GM12872 (cell line): ENCODE measurements at regions not wholly inside any gene's neighbourhood (a gene's known extent, or its start where the extent isn't known, plus 50 kb on each side); places are given as distances from the start of the nearest gene placed in this dataset.

Source experiments
- TF ChIP-seq, protein P1 (sequence below): IDR thresholded peaks from 3 replicates; pipeline ENCODE4 v1.5.1; 2011; ENCODE audit warnings: low read depth, mild to moderate bottlenecking, low read length, moderate library complexity; ENCODE audit not compliant: insufficient read depth

DNA sequence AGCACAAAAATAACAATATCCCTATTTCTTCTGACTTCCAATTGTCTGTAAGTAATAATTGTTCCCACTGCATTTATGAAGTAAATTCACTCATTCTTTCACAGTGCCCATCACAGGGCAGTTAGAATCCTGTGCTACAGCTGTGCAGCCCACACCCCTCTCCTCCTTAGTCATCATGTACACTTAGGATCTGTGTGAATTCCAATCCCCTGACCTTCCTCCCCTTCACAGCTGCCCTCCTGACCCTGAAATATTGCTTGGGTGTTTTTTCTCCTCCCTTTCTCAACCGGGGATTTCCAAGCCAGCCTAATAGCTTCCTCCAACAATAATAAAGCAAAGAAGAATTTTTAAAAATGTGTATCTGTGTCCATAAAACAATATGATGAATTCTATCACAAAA is 91.5 kb upstream of the BEND6 start:
- TF ChIP-seq, protein P1, sequence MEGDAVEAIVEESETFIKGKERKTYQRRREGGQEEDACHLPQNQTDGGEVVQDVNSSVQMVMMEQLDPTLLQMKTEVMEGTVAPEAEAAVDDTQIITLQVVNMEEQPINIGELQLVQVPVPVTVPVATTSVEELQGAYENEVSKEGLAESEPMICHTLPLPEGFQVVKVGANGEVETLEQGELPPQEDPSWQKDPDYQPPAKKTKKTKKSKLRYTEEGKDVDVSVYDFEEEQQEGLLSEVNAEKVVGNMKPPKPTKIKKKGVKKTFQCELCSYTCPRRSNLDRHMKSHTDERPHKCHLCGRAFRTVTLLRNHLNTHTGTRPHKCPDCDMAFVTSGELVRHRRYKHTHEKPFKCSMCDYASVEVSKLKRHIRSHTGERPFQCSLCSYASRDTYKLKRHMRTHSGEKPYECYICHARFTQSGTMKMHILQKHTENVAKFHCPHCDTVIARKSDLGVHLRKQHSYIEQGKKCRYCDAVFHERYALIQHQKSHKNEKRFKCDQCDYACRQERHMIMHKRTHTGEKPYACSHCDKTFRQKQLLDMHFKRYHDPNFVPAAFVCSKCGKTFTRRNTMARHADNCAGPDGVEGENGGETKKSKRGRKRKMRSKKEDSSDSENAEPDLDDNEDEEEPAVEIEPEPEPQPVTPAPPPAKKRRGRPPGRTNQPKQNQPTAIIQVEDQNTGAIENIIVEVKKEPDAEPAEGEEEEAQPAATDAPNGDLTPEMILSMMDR = no peak

DNA sequence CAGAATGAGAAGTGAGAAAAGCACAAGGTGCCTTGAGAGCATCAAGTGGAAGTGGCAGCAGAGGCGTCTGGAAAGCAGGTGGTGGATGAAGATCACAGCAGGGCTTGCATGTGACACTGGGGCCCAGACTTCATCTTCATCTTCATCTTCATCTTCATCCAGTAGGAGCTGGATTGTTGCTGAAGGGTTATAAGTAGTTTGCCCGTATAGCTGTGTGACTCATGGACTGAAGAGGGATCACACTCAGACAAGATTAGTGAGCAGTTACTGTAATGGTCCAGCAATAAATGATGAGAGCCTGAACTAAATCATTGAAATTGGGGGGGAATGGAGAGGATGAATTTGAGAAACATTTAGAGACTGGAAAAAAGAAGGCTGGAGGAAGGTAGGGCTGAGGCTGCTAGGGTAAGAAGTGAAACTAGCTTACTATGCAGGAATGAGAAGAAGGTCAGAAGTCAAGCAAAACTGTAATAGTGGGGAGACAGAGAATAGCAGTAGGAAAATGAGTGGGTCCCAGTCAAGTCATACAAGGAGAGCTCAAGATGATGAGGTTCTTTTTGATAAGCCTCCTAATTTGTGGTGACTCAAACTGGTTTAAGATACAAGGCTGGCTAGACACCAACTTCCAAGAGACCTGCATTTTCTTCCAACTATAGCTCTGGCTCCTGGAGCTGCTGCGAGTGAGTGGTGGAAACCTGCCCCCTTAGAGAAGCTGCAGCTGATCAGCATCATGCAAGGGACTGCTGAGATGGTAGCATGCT is 92.3 kb upstream of the BEND6 start:
- TF ChIP-seq, protein P1 = no peak

DNA sequence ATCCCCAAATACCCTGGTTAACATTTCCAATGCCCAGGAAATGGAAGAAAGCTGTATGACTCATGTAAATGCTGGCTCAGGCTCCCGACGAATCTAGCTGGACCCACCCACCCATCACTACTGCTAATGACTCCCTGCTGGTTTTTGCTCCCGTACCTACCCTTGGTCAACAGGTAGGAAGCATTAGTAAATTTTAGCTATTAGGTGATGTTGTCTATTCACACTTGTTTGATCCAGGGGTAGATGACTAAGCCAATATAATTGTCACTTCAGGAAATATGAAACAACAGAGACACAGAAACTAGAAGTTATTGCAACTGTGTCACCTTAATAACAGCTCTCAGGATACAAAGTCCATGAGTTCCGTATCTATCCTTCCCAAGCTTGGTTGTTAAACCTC is 94.4 kb upstream of the BEND6 start:
- TF ChIP-seq, protein P1 = no peak

DNA sequence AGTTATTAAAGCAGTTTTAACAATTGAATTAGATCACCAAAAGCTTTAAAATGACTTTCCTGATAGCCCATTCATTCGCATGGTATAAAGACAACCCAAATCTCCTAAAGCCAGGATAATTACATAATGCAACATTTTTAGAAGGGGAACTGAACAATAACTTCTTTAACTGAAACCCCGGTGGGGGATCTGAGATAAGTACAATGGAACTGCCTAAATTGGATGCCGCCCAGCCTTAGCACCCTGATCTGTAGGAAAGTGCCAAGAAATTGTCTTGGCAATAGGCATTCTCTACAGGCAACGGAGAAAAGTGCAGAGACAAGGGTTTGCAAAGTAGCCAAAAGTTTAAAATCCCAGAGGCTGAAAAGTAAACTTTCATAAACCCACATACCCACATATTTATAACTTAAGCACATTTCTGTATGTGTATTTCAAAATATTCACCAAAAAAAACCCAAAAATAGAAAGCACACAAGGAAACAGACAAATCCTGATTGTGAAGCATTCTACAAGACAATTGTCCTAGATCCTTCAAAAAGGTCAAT is 98.8 kb upstream of the BEND6 start:
- TF ChIP-seq, protein P1 = no peak

DNA sequence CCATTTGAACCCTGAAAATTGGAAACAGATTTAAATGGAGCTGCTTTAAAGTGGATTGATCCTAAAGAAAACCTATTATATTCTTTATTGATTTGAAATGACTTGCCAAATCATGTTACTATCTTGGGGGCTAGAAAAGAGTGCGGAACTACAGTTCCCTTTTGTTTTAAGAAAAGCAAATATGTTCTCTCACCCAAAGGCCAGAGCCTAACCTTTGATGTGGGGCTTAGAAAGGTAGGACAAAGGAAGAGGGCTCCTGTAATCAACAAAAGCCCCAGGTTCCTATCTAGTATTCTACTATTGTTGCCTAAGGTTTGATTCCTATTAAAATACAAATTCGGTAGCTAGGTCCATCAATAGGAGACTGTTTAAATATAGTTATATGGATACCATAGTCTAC is 100.8 kb upstream of the BEND6 start:
- TF ChIP-seq, protein P1 = no peak

DNA sequence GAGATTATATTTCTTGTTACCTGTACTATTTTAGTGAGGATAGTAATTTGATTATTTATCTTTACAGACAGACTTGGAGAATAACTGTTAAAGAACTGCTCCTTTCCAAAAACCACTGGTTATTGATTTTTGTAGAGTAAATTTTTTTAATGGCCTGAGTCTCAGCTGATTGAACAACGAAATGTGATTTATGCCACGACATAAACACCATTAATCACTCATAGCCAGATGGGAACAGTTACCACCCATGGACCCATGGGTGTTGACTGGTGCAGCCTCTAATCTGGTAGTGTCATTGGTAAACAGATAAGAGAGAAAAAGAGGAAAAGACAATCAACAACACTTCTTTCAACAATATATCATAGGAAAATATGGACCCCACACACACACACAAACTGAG is 101.4 kb upstream of the BEND6 start:
- TF ChIP-seq, protein P1 = no peak

DNA sequence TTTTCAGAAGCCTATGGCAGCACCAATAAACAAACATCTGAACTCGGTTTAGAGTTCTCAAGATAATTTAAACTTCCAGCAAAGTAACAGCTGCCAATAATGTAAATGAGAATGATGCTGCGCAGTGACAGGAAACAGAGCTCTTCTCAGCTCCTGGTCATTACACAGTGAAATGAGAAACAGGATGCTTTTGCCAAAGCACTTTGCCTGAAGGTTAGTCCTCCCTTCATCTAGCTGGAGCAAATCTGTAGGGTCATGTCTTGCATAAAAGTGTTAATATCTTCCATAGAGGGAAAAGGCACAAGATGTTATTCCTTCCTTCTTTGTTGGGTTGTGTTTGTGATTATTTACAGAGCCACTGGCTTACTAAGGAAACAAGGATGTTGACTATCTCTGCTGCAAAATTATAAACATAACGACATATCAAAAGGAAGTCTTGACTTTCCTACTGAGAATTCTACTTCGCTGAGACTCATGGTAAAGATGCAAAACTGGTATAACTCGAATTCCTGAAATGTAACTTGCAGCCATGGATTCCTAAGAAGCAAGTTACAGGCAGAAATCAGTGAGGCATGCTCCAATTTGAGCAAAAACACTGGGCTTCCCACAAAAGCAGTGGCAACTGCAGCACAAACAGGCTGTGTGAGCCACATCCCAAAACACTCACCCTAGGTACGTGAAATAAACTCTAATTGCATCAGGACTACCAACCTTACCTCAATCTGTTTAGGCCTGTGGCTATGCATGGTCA is 102.5 kb upstream of the BEND6 start:
- TF ChIP-seq, protein P1 = no peak
